ENCODE measurements at regions not wholly inside any gene's neighbourhood (a gene's known extent, or its start where the extent isn't known, plus 50 kb on each side); places are given as distances from the start of the nearest gene placed in this dataset.

DNA sequence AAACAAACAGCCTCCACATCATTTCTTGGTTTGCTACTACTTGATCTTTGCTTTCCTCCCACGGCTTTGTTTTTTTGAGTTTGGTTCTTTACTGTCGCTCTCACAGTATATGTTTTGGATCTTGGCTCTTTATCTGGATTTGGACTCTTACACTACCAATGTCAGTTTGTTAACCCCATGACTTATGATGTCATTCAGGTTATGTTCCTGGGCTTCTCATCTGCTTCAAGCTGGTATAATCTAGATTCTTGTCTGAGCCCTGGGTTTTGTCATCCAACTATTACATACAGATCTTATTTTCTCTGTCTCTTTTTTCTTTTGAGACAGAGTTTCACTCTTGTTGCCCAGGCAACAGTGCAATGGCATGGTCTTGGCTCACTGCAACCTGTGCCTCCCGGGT is 482.9 kb upstream of the TEX13C start:
- DNase-seq (ENCODE audit: low read depth in 2 of 2), result no peak

DNA sequence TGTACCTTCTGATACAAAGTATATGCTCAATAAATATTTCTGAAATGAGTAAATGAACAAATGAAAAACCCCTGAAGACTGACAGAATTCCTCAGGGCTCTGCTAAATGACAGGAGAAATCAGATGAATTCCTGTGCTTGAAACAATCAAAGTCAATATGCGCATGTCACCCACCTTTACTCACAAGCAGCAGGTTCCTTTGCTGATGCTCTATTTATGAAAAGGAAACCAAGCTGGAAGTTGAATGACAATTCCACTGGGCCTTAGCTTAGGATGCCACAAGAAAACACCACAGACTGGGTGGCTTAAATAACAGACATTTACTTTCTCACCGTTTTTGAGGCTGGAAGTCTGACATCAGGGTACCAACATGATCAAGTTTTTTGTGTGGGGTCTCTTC is 477.5 kb upstream of the TEX13C start:
- DNase-seq (ENCODE audit: low read depth in 2 of 2), result no peak

- no peak for DNase-seq (ENCODE audit: low read depth in 2 of 2)
Measured at GRCh38 chrX:124860736-124861135, 458.9 kb upstream of the TEX13C start.

GRCh38 chrX:124862301-124862700 is 457.4 kb upstream of the TEX13C start:
- no peak for DNase-seq (ENCODE audit: low read depth in 2 of 2)

DNA sequence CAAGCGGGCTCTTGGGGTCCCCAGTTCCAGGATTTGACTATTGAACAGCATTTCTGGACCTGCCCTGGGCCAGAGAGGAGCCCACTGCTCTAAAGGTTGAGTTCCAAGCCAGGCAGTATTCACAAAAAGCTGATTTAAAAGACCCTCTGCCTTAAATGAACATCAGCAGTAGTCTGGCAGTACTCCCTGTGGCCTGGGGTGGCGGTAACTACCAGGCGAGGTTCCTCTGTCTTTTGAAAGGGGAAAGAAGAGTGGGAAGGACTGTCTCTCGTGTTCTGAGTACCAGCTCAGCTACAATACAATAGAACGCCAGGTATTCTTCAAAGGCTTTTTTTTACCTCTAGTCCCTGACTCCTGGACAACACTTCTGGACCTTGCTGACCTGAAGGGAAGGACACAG is 456.4 kb upstream of the TEX13C start:
- no peak for DNase-seq (ENCODE audit: low read depth in 2 of 2)

DNA sequence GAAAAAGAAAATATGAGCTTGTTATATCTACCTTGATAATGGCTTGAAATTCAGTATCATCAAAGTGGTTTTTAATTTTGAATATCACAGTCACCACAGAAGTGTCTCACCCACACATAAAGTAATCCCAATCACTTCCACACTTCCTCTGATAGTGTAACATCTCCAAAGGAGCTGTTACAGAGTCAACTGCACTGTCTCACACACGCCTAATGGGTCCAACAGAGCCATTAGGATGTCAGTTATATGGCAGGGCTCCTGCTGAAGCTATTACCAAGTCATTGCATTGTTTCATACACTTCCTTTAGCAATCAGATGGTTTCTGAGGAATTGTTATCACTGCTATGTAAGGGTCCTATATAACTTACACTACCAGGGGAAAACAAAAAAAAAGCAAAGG is 432.1 kb upstream of the TEX13C start:
- DNase-seq (ENCODE audit: low read depth in 2 of 2), result no peak

DNA sequence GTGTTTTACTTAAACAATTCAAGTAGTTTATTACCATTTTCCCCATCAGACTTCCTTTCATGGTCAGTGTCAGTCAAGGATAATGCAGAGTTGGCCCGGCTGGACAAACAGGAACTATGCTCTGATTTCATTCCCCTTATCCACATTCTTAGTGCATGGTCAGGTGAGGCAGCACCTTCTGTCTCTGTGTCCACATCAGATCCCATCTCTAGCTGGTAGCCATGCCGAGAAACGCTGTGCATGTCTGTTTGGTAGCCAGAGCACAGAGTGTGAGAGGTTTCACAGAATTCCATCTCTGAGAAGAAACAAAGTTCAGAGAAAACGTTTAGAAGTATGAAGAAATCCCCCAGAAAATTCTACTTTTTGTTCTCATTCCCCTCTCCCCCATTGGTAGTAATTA is 423.7 kb upstream of the TEX13C start:
- DNase-seq (ENCODE audit: low read depth in 2 of 2), result no peak

GRCh38 chrX:124902953-124903352 is 416.7 kb upstream of the TEX13C start:
- no peak for DNase-seq (ENCODE audit: low read depth in 2 of 2)

DNA sequence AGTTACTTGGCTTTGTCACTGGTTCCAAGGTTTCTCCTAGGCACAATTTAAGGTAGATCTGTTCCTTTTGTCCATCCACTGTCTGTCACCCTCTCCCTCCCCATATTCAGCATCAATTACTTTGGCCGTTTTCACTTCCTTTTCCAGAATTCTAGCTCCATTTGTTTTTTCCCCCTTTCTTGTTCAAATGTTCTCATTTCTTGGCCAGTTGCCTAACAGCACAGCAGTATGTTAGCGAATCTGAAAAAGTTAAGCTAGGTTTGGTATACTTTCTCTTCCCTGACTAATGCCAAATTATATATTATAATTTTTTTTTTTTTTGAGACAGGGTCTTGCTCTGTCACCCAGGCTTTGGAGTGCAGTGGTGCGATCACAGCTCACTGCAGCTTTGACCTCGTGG is 409.1 kb upstream of the TEX13C start:
- DNase-seq (ENCODE audit: low read depth in 2 of 2), result no peak

DNA sequence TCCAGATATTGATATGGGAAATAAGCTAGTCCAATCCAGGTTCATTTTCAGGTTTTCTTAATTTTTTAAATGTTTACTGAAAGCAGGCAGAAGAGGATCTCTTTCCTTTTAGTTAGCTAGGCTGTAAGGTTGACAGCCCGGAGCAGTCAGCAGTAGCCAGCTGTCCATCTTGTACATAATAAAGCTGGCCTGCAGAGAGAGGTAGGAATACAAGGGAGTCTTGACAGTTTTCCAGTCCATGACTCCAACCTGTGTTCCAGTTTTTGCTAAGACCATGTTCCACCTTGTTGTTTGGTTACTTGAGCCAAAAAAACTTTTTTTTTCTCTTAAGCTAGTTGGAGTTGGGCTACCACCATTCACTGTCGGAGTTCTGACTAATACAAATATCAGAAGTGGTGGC is 402.7 kb upstream of the TEX13C start:
- DNase-seq (ENCODE audit: low read depth in 2 of 2), result no peak

GRCh38 chrX:124925681-124926080 is 394.0 kb upstream of the TEX13C start:
- DNase-seq (ENCODE audit: low read depth in 2 of 2), result no peak

DNA sequence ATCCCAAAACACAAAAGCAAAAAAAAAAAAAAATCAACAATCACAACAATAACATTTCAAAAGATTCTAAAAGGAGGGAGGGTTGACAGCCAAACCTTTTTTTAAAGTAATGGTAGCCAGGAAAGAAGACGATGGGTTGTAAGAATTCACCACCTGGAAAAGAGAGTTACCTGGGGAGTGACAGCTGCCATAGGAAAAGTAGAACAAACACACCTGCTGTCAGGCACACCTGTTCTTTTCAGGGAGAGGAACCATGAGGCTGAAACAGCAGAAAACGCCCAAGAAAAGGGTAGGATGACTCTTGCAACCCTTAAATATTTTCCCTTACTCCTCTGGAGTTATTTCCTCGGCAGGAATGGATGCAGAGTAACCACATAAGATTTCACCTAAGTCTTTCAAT is 388.4 kb upstream of the TEX13C start:
- DNase-seq (ENCODE audit: low read depth in 2 of 2), result no peak

DNA sequence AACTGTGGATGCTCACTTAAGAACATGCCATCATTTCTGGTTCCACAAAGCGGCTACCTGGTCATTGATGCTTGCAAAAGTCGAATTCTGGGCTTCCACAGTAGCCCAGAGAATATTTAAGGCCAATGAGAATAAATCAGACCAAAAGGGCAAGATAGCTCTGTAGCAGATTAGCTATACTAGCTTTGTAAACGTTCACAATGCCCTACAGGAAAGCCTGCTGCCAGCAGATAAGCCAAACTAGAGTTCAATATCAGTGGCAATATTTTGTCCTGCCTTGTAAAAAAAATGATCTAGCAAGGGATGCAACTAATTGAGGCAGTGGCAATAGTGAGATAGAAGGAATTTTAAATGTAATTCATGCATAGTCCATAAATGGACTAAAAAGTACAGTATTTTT is 387.7 kb upstream of the TEX13C start:
- DNase-seq (ENCODE audit: low read depth in 2 of 2), result no peak

GRCh38 chrX:124938715-124939114 is 381.0 kb upstream of the TEX13C start:
- DNase-seq (ENCODE audit: low read depth in 2 of 2), result no peak

DNA sequence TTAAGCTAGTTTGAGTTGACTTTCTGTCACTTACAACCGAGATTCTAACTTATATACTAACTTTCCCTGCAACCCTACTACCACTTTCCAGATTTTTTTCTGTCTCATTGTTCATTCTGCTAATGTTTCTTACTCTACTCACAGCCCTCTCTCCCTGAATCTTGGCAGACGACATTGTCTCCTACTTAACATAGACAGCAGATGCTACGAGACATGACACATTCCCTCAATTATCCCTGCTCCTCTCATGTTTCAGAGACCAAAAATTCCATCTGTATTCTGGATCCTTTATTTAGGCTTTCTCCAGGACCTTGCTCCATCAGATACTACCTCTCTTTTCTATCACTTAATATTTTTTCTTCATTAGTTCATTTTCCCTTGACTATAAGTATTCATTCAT is 379.1 kb upstream of the TEX13C start:
- DNase-seq (ENCODE audit: low read depth in 2 of 2), result no peak

- no peak for DNase-seq (ENCODE audit: low read depth in 2 of 2)
Measured at GRCh38 chrX:124954402-124954801, 365.3 kb upstream of the TEX13C start.

GRCh38 chrX:124960454-124960853 is 359.2 kb upstream of the TEX13C start:
- DNase-seq (ENCODE audit: low read depth in 2 of 2), result no peak

DNA sequence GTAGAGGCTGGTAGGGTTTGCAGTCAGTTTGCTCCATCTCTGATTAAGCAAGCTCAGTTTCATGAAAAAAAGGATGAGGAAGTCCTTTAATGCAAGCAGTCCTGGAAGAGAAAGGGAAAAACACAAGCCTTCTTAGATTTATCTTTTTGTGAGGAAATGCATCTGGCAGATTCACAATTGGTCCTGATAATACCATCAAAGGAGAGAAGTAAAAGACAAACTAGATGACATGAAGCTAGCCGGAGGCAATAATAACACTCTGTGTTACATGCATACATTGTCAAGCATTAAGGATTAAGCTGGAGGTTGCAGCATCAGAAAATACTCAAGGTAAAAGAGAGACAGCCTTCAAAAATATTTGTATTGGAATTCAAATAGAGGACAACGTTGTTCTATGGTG is 356.0 kb upstream of the TEX13C start, which contains the start of gene TENM1:
TENM1 (minus strand) TSS at position 101 of the 400 bp plus-strand sequence.
- no peak for DNase-seq (ENCODE audit: low read depth in 2 of 2)

DNA sequence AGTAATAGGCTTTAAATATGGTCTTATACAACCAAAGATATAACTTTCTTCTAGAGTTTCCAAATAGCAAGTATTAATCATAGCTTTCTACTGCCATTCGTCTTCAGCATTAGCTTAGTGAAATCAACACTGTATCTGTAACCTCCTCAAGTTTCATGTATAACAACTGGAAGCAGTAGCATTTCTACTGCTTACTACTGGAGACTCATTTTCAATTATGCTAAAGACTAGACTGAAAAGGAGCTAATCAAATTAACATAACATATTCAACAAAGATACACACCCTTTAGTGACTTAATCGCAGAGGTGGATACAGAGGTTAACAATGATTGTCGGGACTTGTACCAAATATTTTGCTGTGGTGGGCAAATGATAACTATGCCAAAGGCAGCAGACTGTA is 344.2 kb upstream of the TEX13C start:
- DNase-seq (ENCODE audit: low read depth in 2 of 2), result no peak

- no peak for DNase-seq (ENCODE audit: low read depth in 2 of 2)
Measured at GRCh38 chrX:124981420-124981819, 338.3 kb upstream of the TEX13C start.

DNA sequence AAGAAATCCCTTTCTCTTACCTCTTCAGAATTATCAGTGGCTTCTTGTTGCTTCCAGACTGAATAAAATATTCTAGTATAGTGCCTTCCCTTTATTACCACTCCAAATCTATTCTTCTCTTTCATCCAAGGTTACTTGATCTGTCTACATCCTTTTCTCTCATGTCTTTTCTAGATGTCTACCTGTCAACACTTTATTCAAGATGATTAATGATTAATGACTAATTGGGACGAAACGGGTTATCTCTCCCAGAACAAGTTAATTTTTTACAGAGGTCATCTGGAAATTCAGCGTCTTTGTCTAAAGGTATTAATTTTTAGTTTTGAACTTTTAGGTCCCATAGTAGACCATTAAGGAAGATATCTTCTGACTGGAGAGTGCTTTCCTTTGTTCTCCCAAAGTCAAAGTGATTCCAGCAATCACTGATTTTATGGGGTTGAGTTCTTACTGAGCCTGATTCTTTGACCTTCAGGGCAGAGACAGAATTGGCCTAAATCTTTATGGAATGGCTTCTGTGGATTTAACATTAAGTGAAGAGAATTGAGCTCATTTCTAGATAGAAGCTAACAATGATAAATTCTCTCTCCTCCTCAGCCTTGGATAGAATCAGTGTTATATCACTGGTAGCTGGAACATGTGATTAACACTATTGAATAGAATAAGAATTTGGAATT is 335.4 kb upstream of the TEX13C start:
- no peak for DNase-seq (ENCODE audit: low read depth in 2 of 2)

DNA sequence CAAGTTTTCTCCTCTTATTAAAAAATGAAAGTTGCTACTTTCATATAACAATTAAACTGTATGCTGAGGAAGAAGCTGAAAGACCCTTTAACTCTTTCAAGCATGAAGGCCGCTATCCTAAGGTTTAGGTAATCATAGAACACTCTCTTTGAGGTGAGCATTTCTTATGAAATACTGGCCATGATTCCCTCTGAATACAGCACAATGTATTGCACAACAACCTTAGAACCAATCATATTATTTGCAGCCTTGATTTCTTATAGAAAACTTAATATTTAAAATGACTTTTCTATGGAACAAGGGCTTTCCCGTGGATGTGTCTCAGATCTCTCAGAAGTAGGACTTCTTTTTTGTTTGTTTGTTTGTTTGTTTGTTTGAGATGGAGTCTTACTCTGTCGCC is 333.4 kb upstream of the TEX13C start:
- no peak for DNase-seq (ENCODE audit: low read depth in 2 of 2)

- DNase-seq (ENCODE audit: low read depth in 2 of 2), result no peak
Measured at GRCh38 chrX:124993735-124994134, 325.9 kb upstream of the TEX13C start.

DNA sequence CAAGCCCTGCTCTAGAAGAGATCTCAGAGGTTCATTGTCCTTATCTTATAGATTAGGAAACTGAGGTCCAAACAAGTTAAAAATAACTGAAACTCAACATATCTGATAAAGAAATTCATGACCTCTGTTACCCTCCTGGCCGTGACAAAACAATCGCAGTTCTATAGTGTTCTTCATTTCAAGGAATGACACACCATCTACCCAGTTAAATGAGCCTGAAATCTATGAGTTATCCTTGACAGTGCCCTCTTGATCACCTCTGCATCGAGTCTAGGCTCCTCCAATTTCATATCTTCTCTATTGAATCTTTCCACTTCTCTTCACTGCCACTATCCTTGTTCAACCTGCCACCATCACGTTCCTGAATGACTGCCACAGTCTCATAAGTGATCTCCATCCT is 325.3 kb upstream of the TEX13C start:
- DNase-seq (ENCODE audit: low read depth in 2 of 2), result no peak
